CD4-positive, alpha-beta T cell treated with Interleukin-6 for 4 hours (primary cell): ENCODE measurements at regions not wholly inside any gene's neighbourhood (a gene's known extent, or its start where the extent isn't known, plus 50 kb on each side); places are given as distances from the start of the nearest gene placed in this dataset.
"Not testable (repeated sequence)": the region's sequence is repeated elsewhere in the genome, so short reads cannot be mapped to it uniquely, and the experiment has no call there.

Source experiments
- DNase-seq: peaks from one replicate; pipeline ENCODE4 v3.0.0-alpha.2; 2020; ENCODE audit warnings: mixed read lengths

GRCh38 chr3:110016235-110016815, 679.0 kb upstream of the DPPA4 start:
- no peak for DNase-seq

DNA sequence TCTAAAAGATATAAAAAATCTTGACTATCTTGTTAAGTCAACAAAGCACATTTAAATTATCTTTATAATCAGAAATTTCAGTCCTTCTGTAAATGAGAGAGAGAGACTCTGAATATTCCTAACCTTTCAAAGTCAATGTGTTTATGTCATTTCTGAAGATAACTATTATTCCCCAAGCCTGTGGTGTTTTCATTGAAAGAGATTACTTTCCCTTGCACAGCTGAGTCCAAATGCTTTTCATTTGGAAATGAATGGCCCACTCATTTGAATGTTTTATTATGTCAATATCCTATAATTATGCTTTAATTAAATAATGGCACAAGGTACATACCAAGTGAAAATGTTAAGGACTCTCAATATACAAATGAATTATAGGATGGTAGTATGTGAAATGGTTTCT, 680.0 kb upstream of the DPPA4 start:
- DNase-seq = no peak

GRCh38 chr3:110021659-110022058, 684.3 kb upstream of the DPPA4 start:
- DNase-seq = no peak

DNA sequence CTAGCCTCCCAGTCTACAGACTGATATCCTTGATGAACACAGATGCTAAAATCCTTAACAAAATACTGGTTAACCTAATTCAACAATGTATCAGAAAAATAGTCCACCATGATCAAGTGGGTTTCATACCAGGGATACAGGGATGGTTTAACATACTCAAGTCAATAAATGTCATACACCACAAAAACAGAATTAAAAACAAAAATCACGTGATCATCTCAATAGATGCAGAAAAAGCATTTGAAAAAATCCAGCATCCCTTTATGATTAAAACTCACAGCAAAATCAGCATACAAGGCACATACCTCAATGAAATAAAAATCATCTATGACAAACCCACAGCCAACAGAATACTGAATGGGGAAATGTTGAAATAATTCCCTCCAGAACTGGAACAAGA, 685.7 kb upstream of the DPPA4 start:
- DNase-seq = not testable (repeated sequence)

- DNase-seq = no peak
Observed at GRCh38 chr3:110026421-110026820, 689.1 kb upstream of the DPPA4 start.

- DNase-seq = no peak
Observed at GRCh38 chr3:110027446-110028080, 690.2 kb upstream of the DPPA4 start.

DNA sequence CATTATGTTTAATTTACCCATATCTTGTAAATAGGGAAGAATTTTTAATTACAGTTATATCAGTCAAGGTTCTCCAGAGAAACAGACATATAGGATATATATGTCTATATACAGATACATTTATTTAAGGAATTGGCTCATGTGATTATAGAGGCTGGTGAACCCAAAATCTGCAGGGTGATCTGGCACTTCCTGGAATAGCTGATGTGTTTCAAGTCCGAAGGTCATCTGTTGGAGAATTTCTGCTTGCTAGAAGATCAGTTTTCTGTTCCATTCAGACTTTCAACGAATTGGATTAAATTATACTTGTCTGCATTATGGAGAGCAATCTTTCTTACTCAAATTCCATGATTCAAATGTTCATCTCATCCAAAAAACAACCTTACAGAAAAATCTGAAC, 694.6 kb upstream of the DPPA4 start:
- no peak for DNase-seq

GRCh38 chr3:110059431-110059830, 722.1 kb upstream of the DPPA4 start:
- no peak for DNase-seq

- no peak for DNase-seq
Observed at GRCh38 chr3:110062716-110063115, 725.4 kb upstream of the DPPA4 start.

- no peak for DNase-seq
Observed at GRCh38 chr3:110063178-110063577, 725.8 kb upstream of the DPPA4 start.

GRCh38 chr3:110066206-110066605, 728.9 kb upstream of the DPPA4 start:
- DNase-seq = no peak

- DNase-seq = no peak
Observed at GRCh38 chr3:110067527-110067926, 730.2 kb upstream of the DPPA4 start.

GRCh38 chr3:110069761-110070160, 732.4 kb upstream of the DPPA4 start:
- no peak for DNase-seq

DNA sequence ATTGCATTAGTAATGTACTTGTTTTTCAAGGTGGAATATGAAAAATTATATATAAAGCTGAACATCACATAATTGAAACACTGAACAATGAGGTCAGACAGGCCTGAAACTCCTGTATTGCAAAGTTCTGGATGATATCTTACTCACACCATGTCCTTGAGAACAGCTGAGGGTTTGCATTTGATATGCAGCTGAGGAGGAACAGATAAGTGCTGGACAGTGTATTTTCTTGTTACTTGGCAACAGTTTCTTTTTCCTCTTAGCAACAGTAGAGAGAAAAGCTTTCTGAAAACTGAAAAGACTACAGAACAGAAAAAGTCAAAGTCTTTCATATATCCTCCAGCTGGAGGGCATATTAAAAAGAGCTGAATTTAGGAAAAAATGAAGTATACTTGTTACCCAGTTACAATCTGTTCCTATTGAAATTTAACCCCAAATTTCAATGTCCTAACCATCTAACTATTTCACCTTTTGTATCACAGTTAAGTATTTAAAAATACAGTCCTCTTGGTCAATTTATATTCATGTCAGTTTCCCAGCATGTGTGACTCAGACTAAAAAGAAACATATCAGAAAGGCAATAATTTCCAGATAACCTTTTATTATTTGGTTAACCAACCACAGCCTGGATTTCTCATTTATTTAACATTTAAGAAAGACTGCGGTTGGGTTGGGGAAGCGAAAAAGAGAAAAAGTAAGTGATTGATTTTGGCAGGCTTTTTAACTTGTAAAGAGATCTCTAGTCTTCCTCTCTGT, 733.0 kb upstream of the DPPA4 start:
- DNase-seq = no peak

DNA sequence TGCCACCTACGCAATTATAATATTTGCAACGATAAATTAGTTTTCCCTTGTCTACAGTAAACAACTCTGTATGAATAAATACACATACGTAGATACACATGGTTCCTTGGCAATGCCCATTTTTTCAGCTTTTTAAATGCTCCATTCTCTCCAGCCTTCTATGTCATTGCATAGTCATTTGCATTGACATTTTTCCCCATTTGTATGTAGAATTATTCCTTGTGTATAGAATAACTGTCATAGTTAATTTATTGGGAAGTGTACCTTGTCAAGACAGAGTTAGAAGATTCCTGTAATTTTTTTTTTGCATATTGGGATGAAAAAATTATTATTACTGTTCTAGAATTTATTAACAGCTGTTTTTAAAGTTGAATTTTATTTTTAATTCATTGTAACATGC, 736.7 kb upstream of the DPPA4 start:
- no peak for DNase-seq

DNA sequence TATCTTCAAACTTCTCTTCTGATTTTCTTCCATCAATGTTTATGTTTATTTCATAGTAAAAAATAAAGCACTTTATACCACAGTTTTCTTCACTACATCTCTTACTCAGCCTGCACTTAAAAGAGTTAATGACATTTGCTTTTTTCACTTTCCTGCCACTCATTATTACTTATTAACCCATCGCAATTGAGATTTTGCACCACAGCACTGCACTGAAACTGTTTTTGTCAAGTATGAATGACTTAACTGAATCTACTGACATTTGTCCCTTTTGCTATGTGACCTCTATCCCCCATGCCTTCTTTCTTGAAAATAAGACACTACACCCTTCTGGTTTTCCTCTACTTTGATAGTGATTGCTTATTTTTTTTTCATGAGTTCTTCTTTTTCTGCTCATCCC, 739.7 kb upstream of the DPPA4 start:
- no peak for DNase-seq

DNA sequence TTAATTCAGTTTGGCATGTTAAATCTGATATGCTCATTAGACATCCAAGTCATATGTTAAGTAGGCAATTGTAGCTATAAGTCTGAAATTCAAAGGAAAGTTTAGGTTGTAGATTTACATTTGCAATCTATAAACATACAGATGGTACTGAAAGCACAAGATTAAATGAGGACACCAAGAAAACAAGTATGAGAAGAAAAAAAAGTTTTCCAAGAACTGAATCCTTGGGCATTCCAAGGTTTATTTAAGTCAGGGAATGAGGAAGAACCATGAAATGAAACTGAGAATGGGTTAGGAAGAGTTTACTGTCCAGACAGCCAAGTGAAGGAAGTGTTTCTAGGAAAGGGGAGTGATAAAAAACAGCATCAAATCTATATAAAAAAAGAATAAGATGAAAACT, 756.1 kb upstream of the DPPA4 start:
- DNase-seq = no peak

- DNase-seq = no peak
Observed at GRCh38 chr3:110093812-110094401, 756.6 kb upstream of the DPPA4 start.

DNA sequence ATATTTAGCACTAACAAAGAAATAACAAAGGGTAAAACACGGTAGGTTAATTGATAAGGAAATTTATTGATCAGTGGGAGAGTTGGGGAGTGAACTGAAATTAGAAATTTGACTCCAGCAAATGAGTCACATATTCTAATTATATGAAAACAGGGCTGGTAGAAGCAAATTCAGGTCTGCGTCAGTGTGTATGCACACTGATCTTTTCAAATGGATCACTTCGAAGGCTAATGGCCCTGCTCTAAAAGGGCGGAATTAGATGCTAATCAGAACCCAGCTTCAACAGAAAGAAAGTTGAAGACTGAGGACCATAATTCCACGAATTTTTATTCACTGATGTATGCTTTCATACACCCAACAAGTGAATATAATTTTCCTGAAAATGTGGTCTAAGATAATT, 762.4 kb upstream of the DPPA4 start:
- DNase-seq = no peak

- no peak for DNase-seq
Observed at GRCh38 chr3:110101361-110101760, 764.0 kb upstream of the DPPA4 start.

- no peak for DNase-seq
Observed at GRCh38 chr3:110106805-110107204, 769.5 kb upstream of the DPPA4 start.

DNA sequence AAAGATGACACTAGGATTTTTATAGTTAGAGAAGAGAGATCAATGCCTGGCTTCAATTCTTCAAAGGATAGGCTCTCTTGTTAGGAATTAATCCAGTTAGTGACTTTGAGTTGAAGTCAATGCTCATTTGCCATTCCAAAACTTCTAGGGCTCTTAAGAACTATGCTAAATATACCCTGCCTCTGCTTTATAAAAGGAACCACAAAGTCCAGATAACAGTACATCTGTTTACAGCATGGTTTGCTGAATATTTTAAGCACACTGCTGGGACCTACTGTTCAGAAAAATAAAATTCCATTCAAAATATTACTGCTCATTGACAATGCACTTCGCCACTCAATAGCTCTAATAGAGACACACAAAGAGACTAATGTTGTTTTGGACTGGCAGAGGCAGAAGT, 786.6 kb upstream of the DPPA4 start:
- no peak for DNase-seq

DNA sequence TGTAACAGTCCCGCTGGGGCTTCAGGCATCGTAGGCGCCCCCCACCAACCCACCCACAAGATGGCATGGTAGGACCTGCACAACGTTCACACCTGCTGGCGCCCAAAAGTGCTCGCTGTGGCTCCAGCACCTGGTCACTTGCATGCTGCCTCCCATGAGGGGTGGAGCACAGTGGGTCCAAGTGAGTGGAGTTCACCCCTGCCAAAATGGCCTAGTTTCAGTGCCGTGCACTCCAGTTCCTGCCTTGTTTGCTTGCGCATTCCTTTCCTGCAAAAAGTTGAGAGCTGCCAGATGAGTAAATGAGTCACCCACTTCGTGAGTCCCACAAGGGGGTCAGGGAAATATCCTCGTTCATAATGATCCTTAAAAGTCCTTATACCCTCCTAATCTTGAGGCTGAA, 788.7 kb upstream of the DPPA4 start:
- DNase-seq = no peak

GRCh38 chr3:110133971-110134370, 796.6 kb upstream of the DPPA4 start:
- DNase-seq = no peak
